HepG2 (cell line): ENCODE measurements at regions not wholly inside any gene's neighbourhood (a gene's known extent, or its start where the extent isn't known, plus 50 kb on each side); places are given as distances from the start of the nearest gene placed in this dataset.

Experiments
- ATAC-seq: fragments of 200-7000 bp; cut with Tn5 transposase; 3 replicates; pipeline ENCODE4 v1.9.1; 2020; ENCODE audit warnings: mild to moderate bottlenecking, moderate library complexity
- BruUV-seq: library from RNA; stranded (reverse); fragments of 400-500 nt; replicated peaks from 2 replicates; lab custom pipeline; 2021; lab: Mats Ljungman, UMichigan
- CTCF ChIA-PET: fragments of 300-600 bp; formaldehyde crosslinking; extraction: SDS; loops from one replicate; lab custom pipeline; 2021; ENCODE audit warnings: low total read pairs, inconsistent platforms, low intra/inter-chr PET ratio; lab: Yijun Ruan, JAX
- POLR2A ChIA-PET: fragments of 350-600 bp; sonication (Branson Sonifier 250); formaldehyde crosslinking; loops from one replicate; lab custom pipeline; 2020; ENCODE audit warnings: antibody characterized with exemption, inconsistent platforms; lab: Yijun Ruan, JAX
- DNase-seq: peaks from one replicate; pipeline ENCODE4 v3.0.0-alpha.2; 2015; ENCODE audit warnings: low spot score
- FAIRE-seq: peaks from 3 replicates; lab custom pipeline; 2011; peaks lifted over from hg19 to GRCh38; lab: Jason Lieb, UNC
- H2AFZ ChIP-seq: one replicate; pipeline ENCODE4 v1.6.1; 2011; ENCODE audit warnings: low read length, inconsistent platforms
- H3K27ac ChIP-seq: fragments of 300-600 bp; 3 replicates; pipeline ENCODE4 v1.8.0; 2011; ENCODE audit warnings: mixed run types, mild to moderate bottlenecking, mixed read lengths, low read length, inconsistent platforms; ENCODE audit not compliant: insufficient read depth; ENCODE audit errors: extremely low read length
- H3K27me3 ChIP-seq, 2 experiments: fragments of 200-600 bp in 1 of 2; 2 replicates in 1 of 2; 3 replicates in 1 of 2; pipeline versions ENCODE4 v1.6.0 to v1.8.0; 2011; ENCODE audit warnings: low read length in 2 of 2, mild to moderate bottlenecking in 2 of 2, moderate library complexity in 2 of 2, inconsistent platforms in 1 of 2; ENCODE audit not compliant: insufficient read depth in 2 of 2, control insufficient read depth in 1 of 2
- H3K36me3 ChIP-seq, 2 experiments: fragments of 200-600 bp in 1 of 2; replicated peaks in 1 of 2; 2 replicates in 1 of 2; 3 replicates in 1 of 2; pipeline versions ENCODE4 v1.5.1 to v1.8.0; 2011; ENCODE audit warnings: low read length in 2 of 2, inconsistent platforms in 1 of 2; ENCODE audit not compliant: insufficient read depth in 2 of 2, control insufficient read depth in 1 of 2
- H3K4me1 ChIP-seq: 2 replicates; pipeline ENCODE4 v1.5.1; 2012; ENCODE audit warnings: low read length, inconsistent platforms; ENCODE audit not compliant: insufficient read depth
- H3K4me2 ChIP-seq: 2 replicates; pipeline ENCODE4 v1.6.0; 2011; ENCODE audit warnings: low read depth, low read length, inconsistent platforms
- H3K4me3 ChIP-seq, 3 experiments: fragments of 200-600 bp in 1 of 3; sonication (generic), shearing (Covaris generic) in 1 of 3; replicated peaks in 1 of 3; 2 replicates each; pipeline ENCODE4 v1.5.1; 2011 to 2016; ENCODE audit warnings: low read length in 3 of 3, inconsistent platforms in 2 of 3, low read depth in 2 of 3, mild to moderate bottlenecking in 2 of 3, control low read depth in 1 of 3, mixed read lengths in 1 of 3; ENCODE audit not compliant: insufficient read depth in 1 of 3
- H3K79me2 ChIP-seq: one replicate; pipeline ENCODE4 v1.6.1; 2011; ENCODE audit warnings: low read length, inconsistent platforms; ENCODE audit not compliant: insufficient read depth
- H3K9ac ChIP-seq: 2 replicates; pipeline ENCODE4 v1.6.0; 2011; ENCODE audit warnings: mild to moderate bottlenecking, low read depth, low read length, inconsistent platforms; ENCODE audit not compliant: insufficient read depth
- H3K9me3 ChIP-seq: 2 replicates; pipeline ENCODE4 v1.5.1; 2012; ENCODE audit warnings: mild to moderate bottlenecking, low read length
- H4K20me1 ChIP-seq: 2 replicates; pipeline ENCODE4 v1.6.0; 2011; ENCODE audit warnings: inconsistent platforms, mild to moderate bottlenecking, low read length, moderate library complexity; ENCODE audit not compliant: insufficient read depth
- ATF7 ChIP-seq, 2 experiments: fragments of 450-650 bp in 1 of 2; sonication (generic) in 1 of 2; formaldehyde crosslinking in 1 of 2; IDR thresholded peaks; 2 replicates each; pipeline versions ENCODE4 v1.4.0 to v1.6.1; 2016 to 2020; ENCODE audit warnings: antibody characterized with exemption in 1 of 2, mild to moderate bottlenecking in 1 of 2, missing genetic modification reagents in 1 of 2
- FOXJ3 ChIP-seq: sonication (generic); formaldehyde crosslinking; IDR thresholded peaks from 2 replicates; pipeline ENCODE4 v1.4.0; 2020; ENCODE audit warnings: missing genetic modification reagents, mild to moderate bottlenecking, borderline replicate concordance
- PLSCR1 ChIP-seq: sonication (generic); formaldehyde crosslinking; IDR thresholded peaks from 2 replicates; pipeline ENCODE4 v1.5.0; 2020; ENCODE audit warnings: missing genetic modification reagents, mild to moderate bottlenecking, borderline replicate concordance
- SOX6 ChIP-seq, 2 experiments: fragments of 450-650 bp in 1 of 2; sonication (generic) in 1 of 2; formaldehyde crosslinking in 1 of 2; IDR thresholded peaks; 2 replicates each; pipeline versions ENCODE4 v1.4.0 to v1.6.1; 2017 to 2020; ENCODE audit warnings: antibody characterized with exemption in 1 of 2, mild to moderate bottlenecking in 1 of 2, missing genetic modification reagents in 1 of 2
- ZBTB21 ChIP-seq: sonication (generic); formaldehyde crosslinking; IDR thresholded peaks from 2 replicates; pipeline ENCODE4 v1.4.0; 2020; ENCODE audit warnings: missing genetic modification reagents
- ZNF121 ChIP-seq: sonication (generic); formaldehyde crosslinking; IDR thresholded peaks from 2 replicates; pipeline ENCODE4 v1.5.0; 2020; ENCODE audit warnings: mild to moderate bottlenecking, missing genetic modification reagents
- ZNF746 ChIP-seq: sonication (generic); formaldehyde crosslinking; IDR thresholded peaks from 2 replicates; pipeline ENCODE4 v1.8.0; 2022; ENCODE audit warnings: mild to moderate bottlenecking, missing genetic modification reagents
- ZXDC ChIP-seq: sonication (generic); formaldehyde crosslinking; IDR thresholded peaks from 2 replicates; pipeline ENCODE4 v1.5.0; 2020; ENCODE audit warnings: mild to moderate bottlenecking, missing genetic modification reagents
- WGBS: methylation state at CpG from one replicate; pipeline ENCODE4 v1.1.6; 2017; ENCODE audit warnings: low lambda C conversion rate; 5-methylcytosine and 5-hydroxymethylcytosine counted together
- in situ Hi-C: cut with HindIII; loops from 2 replicates; pipeline ENCODE4 v1.10.0; 2017; ENCODE audit warnings: low pct_unique_long_range_greater_than_20kb; ENCODE audit not compliant: extremely low pct_ligation_motif_present
- intact Hi-C: fragments of 100-400 bp; cut with micrococcal nuclease; formaldehyde crosslinking; loops from one replicate; pipeline ENCODE4 v1.10.0; 2022; ENCODE audit not compliant: unreplicated experiment
- TF ChIP-seq, protein P1 (sequence below): IDR thresholded peaks from 2 replicates; pipeline ENCODE4 v1.6.1; 2012; ENCODE audit warnings: inconsistent platforms

- TF ChIP-seq, protein P1, sequence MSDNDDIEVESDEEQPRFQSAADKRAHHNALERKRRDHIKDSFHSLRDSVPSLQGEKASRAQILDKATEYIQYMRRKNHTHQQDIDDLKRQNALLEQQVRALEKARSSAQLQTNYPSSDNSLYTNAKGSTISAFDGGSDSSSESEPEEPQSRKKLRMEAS, result no peak
- no peak for TF ChIP-seq SOX6 (IDR thresholded peaks at IDR 0.05)
- TF ChIP-seq SOX6 (CRISPR knock-in tag; IDR thresholded peaks at IDR 0.05), result no peak
- no peak for TF ChIP-seq ZXDC
- no peak for TF ChIP-seq PLSCR1
- no peak for TF ChIP-seq ZNF121 (CRISPR knock-in tag)
- TF ChIP-seq ZBTB21 (CRISPR knock-in tag), result no peak
- no peak for TF ChIP-seq FOXJ3 (CRISPR knock-in tag)
These were observed 298.5 kb upstream of the TPK1 start (continued) for GRCh38 chr7:145134377-145134776.

DNA sequence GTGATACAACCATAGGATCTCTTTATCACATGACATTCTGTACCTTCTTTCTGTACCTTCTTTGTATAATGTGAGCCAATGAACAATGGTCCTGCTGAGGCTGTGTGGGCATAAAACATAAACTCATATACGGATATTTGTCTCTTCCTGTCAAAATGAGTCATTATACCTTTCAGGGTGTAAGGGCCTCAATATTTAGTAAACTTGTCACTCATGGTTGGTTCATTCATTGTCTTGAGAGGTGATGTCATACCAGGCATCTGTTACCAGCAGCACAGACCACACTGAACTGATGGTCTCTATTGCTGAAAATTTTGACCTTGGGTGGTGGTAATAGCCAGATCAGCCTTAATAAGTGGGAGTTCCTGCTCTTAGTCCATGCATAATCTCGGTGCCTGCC is 287.6 kb upstream of the TPK1 start:
- WGBS, result 5% methylated on average over 2 of the region's 2 CpGs

More for the DNA sequence above, 287.6 kb upstream of the TPK1 start:
- no peak overlapping the region for H3K4me3 ChIP-seq
- no peak for FAIRE-seq
- H3K36me3 ChIP-seq, result no peaks in the 10 kb centered on the region
- peaks cover 95% of the 10 kb centered on the region for H3K9me3 ChIP-seq
- in situ Hi-C loops, result no loop called here
- H2AFZ ChIP-seq, result no peak overlapping the region
- no peak for TF ChIP-seq ZNF746
- TF ChIP-seq ATF7 (IDR thresholded peaks at IDR 0.05), result 0 out of 2 replicates have a peak, but pooled peaks have one; percentile 24
- TF ChIP-seq ATF7 (CRISPR knock-in tag; IDR thresholded peaks at IDR 0.05), result no peak
- TF ChIP-seq, all 625 proteins: peak for 1
- H3K27me3 ChIP-seq, result no peaks in the 10 kb centered on the region
- intact Hi-C loops, result no loop called here
- H3K79me2 ChIP-seq, result no peaks in the 10 kb centered on the region
- no peaks in the 10 kb centered on the region for H3K4me1 ChIP-seq
- no peak overlapping the region for H3K4me2 ChIP-seq
- H3K27ac ChIP-seq, result no peak overlapping the region
- ChIA-PET CTCF (no interaction called here), POLR2A (no interaction called here)
- H4K20me1 ChIP-seq, result no peaks in the 10 kb centered on the region
- BruUV-seq, result no TSS peak
- no peak overlapping the region for H3K9ac ChIP-seq
- DNase-seq (no peak), ATAC-seq (no peak)
